Astrocyte of the hippocampus (primary cell): ENCODE measurements at regions not wholly inside any gene's neighbourhood (a gene's known extent, or its start where the extent isn't known, plus 50 kb on each side); places are given as distances from the start of the nearest gene placed in this dataset.
"Not testable (repeated sequence)": the region's sequence is repeated elsewhere in the genome, so short reads cannot be mapped to it uniquely, and the experiment has no call there.

Source experiments
- DNase-seq: peaks from one replicate; pipeline ENCODE4 v3.0.0; 2011; ENCODE audit warnings: low read depth, low spot score

DNA sequence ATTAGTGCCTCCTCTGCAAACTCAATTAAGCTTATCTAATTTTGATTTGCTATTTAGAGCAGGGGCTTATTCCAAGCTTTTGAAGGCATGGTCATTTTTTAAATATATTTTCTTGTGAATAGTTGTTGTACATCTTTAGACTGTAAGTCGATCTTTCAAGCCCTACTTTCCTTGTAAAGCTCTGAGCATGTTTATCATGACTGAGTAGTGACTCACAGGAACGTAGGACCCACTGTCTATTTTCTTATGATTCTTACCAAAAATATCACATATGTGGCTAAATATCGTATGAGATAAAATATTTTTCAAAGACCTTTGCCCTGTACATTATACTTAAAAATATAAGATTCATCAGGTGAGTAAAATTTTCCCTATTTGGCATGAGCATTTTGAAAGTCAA lies 440.4 kb upstream of the GRIN3A start:
- no peak for DNase-seq

DNA sequence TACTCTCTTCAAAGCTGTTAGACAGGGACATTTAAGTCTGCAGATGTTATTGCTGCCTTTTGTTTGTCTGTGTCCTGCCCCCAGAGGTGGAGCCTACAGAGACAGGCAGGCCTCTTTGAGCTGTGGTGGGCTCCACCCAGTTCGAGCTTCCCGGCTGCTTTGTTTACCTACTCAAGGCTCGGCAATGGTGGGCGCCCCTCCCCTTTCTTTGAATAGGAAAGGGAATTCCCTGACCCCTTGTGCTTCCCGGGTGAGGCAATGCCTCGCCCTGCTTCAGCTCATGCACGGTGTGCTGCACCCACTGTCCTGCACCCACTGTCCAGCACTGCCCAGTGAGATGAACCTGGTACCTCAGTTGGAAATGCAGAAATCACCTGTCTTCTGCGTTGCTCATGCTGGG lies 435.8 kb upstream of the GRIN3A start:
- DNase-seq, result not testable (repeated sequence)

DNA sequence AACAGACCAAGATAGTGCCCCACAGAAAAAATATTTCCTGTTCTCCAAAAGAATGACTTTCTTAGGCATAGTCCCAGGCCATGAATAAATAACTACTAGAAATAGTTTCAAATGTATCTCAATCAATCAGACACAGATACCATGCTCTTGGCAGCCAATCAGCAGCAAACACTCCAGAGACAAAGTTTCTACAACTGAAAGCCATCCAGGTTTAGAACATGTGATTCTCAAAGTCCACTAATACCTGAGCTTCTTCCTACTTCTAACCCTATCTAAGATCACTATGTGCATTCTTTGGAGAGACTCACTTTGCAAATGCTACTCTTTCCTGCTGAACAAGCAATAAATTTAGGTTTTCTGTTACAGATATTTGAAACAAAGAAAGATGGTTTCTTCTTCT lies 425.8 kb upstream of the GRIN3A start:
- no peak for DNase-seq

DNA sequence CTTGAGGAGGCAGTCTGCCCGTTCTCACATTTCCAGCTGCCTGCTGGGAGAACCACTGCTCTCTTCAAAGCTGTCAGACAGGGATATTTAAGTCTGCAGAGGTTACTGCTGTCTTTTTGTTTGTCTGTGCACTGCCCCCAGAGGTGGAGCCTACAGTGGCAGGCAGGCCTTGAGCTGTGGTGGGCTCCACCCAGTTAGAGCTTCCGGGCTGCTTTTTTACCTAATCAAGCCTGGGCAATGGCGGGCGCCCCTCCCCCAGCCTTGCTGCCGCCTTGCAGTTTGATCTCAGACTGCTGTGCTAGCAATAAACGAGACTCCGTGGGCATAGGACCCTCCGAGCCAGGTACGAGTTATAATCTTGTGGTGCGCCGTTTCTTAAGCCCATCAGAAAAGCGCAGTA lies 414.6 kb upstream of the GRIN3A start:
- not testable (repeated sequence) for DNase-seq

DNA sequence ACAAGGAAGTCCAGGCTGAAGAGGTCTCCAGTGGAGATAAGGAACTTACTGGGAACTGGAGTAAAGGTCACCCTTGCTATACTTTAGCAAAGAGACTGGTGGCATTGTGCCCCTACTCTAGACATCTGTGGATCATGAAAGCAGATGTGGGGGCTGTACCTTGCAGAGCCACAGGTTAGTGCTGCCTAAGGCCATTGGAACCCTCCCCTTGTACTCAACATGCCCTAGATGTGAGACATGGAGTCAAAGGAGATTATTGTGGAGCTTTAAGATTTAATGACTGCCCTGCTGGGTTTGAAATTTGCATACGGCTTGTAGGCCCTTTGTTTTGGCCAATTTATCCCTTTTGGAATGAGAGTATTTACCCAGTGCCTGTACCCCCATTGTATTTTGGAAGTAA lies 397.3 kb upstream of the GRIN3A start:
- no peak for DNase-seq

DNA sequence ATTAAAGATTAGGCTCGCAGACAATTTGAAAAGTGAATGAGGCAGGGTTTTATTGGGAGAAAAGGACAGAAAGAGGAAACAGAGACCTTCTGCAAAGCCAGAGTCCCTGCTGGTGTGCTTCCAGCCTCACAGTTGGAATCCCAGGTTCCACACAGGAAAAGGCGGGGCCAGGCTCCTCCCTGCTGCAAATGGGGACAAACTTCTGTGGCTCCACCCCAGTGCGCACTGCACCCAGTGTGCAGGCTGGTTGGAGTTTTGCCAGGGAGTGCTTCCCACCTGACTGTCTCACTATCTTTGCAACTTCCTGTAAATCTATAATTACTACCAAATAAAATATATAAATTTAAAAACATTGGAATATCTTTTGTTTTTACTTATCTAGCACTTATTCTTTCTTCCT lies 386.0 kb upstream of the GRIN3A start:
- no peak for DNase-seq

DNA sequence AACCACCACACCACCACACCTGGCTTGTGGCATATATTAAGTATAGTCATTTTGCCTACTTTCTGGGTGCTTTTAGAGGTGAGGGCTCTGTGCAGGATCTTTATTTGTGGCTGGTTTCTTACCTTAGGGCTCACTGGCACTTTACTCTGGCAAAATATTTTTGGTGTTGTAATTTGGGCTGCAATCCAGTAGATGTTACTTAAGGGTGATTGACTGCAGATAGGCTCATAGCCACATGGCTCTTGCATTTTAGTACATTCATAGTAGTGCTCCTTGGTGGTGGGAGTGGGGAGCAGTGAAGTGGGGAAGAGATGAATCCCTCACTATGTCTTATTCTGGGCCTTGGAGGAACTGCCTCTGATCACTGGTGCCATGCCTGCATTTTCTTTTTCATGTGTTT lies 376.1 kb upstream of the GRIN3A start:
- DNase-seq, result no peak

DNA sequence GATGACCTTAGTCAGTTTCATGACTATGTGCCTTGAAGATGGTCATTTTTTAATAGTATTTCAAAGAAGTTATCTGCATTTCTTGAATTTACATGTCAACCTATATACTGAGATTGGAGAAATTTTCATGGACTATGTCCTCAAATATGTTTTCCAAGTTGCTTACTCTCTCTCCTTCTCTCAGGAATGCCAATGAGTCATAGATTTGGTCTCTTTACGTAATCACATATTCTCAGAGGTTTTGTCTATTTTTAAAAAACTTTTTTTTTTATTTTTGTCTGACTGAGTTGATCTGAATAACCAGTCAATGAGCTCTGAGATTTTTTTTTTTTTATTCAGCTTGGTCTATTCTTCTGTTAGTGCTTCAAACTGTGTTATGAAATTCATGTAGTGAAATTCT lies 374.7 kb upstream of the GRIN3A start:
- DNase-seq, result no peak

DNA sequence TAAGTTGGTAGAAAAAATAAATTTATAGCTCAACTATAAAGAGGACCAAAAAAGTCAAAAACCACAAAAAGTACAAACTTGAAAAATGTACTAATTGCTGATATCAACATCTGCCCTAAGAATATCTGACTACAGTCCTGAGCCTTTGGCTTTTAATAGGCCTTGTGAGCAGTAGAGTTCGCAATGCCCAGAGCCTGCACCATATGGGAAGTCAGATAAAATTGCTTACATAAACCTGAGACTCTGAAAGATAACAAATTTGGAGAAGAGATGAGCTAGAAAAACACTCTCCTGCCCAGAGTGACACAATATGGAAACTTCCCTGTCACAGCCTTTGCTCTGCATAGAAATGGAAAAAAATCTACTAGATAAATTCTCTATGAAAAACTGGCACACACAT lies 368.0 kb upstream of the GRIN3A start:
- DNase-seq, result no peak

DNA sequence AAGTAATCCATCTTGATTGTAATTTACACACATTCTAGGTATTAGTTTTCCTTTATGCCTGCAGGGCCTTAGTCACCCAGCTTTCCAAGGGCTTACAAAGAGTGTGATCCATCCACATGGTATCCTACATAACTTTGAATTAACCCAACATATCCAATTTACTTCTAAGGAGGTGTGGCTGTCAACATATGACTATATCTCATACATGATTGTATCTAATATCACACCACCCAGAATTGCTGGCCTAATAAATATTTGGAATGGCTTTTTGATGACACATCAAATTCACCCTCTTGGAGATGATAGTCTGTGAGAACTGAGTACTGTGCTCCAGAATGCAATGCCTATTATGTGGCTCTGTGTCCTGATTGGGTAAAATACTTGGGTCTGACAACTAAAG lies 363.3 kb upstream of the GRIN3A start:
- no peak for DNase-seq

DNA sequence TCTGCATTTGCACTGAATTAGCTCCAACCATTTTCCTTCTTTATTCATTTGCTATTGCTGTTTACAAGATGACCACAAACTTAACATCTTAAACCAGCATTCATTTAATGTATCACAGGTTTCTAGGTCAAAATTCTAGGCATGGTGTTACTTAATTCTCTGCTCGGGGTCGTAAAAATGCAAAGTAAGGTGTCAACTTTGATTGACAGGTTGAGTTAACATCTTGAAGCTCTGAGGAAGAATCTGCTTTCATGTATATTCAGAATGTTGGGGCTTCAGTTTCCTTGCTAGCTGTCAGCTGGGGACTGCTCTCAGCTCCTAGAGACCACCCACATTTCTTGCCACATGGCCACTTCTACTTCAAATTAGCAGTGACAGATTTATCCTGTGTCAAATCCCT lies 348.7 kb upstream of the GRIN3A start:
- no peak for DNase-seq

DNA sequence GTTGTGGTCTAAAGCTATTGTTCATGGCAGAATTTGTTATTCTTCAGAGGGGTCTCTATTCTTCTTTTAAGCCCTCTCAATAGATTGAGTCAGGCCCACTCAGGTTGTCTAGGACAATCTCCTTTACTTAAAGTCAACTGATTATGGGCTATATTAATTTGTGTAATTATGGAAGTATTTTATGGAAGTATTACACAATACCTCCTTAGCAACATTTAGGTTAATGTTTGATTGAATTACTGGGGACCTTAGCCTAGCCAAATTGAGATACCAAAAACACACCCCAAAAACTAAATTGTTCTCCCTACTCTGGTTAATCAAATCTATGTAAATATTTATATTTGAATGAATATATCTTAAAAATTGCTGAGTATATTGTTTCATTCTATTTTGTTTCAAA lies 347.1 kb upstream of the GRIN3A start:
- no peak for DNase-seq

DNA sequence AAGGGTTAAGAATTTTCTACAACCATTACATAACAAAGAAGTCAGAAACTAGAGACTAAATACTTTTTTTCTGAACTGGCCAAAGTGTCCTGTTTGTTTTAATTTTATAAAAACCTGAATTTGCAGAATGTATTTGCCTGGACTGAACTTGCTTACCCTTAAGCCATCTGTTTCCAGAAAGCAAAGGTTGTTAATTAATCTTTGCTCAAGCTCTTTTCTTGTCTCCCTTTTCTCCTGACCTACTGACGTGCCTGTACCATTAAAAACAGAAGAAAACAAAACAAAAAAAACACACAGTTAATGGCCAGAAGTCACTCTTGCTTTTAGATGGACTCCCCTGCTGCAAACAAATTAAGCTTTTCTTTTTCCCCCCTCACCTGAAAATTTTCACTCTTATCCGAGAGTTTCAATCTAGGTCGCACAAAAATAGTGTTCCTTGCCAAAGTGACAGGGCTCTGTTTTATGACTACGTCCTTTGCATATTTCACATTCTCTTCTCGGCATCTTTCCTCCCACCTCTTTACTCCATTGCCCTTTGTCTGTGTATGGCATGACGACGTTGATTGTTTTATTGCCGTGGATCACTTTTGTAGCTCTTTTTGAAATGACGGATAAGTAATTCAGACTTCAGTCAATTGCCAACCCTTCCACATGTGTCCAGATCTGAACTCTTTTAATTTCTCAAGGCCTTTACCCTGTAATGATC lies 333.8 kb upstream of the GRIN3A start:
- no peak for DNase-seq

DNA sequence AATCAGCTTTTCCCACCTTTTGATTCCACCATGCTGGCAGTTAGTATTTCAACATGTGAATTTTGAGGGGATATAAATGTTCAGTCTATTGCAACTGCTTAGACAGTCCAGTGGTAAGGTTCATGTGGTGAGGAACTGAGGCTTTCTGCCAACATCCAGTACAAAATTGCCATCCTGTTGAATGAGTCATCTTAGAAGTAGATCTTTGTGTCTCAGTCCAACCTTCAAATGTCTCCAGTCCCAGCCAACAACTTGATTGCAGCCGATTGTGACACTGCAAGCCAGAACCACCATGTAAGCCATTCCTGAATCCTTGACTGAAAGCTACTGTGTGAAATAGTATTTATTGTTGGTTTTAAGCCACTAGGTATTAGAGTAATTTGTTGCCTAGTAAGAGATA lies 331.5 kb upstream of the GRIN3A start:
- peak; percentile 26 for DNase-seq

DNA sequence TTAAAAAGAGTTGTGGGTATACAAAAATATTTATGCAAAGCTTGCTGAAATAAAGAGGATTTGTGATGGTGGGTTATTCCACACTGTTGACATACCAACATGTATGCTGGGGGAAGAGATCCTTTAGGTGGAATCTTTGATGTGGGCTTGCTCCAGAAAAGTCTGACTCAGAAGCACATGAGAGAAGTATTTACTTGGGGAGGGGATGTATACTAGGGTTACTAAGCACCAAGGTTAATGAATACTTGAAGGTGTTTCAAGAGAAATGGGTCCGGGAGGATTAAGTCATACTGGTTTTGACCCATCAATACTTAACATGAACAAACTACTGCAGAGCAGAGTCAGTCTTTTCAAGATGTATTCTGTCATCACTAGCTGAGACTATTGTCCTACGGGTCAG lies 316.4 kb upstream of the GRIN3A start:
- DNase-seq, result no peak

DNA sequence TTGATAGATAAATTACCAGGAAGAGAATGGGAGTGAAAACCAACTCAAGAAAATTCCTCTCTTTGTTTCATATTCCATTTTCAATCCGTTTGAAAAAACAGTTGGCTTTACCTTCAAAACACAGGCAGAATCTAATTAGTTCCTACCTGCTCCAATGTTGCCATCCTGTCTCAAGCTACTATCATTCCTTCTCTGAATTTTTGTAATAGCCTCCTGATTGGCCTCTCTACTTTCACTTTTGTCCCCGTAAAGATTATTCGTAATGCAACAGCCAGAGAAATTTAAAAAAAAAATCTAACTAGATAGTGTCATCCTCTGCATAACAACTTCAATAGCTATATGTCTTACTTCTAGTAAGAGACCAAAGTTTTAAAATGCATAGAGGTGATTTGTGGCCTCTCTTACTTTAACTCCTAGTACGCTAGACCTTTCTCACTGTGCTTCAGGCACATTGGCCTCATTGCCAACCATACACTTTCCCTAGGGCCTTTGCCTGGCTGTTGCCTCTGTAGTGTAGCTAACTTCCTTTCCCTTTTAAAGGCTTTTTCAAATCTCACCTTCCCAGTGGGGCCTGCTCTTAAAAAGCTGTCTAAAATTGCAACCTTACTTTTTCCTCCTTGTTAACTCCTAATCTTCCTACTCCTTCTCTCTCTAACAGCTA lies 311.3 kb upstream of the GRIN3A start:
- DNase-seq, result no peak

DNA sequence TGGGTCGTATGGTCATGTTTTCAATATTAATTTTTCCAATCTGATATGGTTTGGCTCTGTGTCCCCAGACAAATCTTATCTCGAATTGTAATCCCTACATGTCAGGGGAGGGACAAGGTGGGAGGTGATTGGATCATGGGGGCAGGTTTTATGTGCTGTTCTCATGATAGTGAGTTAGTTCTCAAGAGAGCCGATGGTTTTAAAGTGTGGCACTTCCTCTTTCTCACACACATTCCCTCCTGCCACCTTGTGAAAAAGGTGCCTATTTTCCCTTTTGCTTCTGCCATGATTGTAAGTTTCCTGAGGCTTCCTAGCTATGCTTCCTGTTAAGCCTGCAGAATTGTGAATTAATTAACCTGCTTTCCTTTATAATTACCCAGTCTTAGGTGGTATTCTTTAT lies 309.1 kb upstream of the GRIN3A start:
- no peak for DNase-seq

DNA sequence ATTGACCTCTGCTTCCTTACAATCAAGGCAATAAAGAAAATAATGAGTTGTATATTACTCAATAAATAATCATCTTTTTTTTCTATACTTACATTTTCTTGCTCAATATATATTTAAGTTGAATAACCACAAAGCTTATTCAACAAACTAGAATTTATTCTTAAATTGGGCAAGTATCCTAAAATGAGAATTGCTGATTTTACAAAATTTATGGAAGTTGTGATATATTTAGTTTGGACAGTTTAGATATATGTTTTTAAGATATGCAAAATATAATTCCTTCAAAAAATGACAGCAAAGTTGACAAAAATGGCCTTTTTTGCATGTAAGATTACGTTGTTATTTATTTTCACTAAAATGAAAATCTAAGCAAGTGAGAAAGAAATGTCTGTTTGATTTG lies 305.7 kb upstream of the GRIN3A start:
- no peak for DNase-seq

DNA sequence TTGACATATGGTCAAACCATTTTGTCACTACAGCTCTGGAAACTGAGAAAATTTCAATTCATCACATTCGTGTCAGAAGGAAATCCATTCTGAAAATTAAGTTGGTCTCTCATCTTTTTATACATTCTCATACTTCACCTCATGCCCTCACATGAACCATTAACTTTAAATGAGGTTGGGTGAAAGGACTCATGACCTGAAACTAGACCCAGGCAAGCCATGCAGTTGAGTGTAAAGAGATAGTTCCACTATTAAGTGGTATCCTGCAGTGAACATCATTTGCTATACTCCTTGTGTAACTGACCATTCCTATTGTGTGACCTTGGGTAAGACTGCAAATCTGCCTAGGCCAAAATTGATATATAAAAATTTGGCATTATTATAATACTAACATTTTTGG lies 299.6 kb upstream of the GRIN3A start:
- no peak for DNase-seq

DNA sequence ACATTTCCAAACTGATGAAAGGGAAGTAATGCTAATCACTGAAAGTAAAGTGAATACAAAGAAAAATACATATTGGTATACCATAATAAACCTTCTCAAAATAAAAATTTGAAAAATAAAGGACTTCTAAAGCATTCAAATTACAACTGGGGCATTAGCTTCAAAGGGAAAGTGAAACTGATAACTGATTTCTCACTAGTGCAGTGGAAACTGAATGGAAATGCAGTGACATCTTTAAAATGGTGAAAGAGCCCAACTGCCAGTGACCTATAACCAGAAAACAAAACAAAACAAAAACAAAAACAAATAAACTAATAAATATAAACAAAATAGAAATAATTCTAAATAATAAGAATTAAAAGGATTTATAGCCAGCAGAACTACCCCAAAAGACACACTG lies 297.5 kb upstream of the GRIN3A start:
- no peak for DNase-seq

DNA sequence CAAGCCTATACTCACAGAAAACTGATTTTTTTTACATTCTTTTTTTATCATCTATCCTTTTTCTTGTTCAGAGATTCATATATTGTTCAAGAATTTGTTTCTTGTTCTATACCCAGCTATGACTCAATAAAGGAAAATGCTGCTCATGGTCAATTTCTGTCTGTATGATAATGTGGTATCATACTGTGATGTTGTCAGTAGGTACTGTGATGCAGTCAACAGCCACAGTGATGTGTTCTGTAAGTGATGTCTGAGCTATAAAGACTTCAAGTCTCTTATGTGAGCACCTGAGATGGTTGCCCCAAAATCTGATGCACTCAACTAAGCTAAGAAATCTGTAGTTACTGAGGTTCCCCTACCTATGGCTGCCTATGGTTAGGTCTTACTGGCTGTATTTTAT lies 294.2 kb upstream of the GRIN3A start:
- DNase-seq, result no peak

DNA sequence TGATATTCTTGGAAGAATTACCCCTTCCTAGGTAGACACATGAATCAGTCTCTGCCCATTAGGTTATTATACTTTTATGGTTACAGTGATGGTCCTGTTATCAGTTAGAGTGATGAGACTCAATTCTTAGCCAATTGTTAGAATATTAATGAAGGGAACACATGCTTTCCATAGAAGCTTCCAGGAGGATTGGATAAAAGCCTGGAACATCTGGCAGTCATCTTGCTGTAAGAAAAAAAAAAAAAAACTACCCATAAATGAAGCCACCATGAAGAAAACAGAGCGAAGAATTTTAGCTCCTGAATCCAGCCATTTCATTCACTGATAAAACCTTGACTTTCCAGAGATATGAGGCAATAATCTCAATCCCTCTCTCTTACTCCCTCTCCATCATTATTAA lies 262.5 kb upstream of the GRIN3A start:
- DNase-seq, result no peak

DNA sequence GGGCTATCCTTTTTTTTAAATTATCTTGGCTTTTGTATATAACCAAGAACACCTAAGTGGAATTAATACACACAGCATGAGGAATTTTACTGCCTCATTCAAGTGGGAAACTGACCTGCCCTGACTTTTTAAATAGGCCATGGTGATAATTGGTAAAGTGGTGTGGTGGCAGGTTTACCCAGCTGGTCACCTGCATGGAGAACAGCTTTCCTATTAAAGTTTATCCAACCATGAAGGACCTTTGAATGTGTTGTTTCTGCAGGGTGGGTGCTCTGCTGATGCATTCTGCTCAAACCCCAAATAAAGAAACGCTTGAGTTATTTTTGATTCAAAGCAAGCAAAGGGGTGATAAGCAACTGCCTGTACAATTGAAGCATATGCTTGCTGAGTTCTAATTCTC lies 261.0 kb upstream of the GRIN3A start:
- DNase-seq, result no peak

DNA sequence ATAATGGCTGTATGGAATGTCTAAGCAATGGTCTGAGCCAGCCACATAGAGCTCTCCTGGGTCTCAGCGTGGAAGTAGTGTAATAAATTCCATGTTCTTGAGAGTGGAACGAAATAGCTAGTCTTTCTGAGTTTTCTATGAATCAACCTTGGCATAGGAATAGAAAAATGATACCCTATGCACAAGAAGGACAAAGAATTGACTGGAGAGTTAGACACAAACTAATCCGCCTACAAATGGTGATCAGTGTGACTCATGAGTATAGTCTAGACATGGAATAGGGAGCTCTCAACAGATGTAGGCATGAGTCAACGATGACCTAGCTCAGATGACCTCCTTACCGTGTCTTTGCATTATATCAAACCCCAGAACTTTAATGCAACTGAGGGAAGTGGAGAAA lies 256.8 kb upstream of the GRIN3A start:
- DNase-seq, result peak; percentile 66
